Vagina (tissue), 2 donors: ENCODE measurements at regions not wholly inside any gene's neighbourhood (a gene's known extent, or its start where the extent isn't known, plus 50 kb on each side); places are given as distances from the start of the nearest gene placed in this dataset.

ENCODE experiments used
- DNase-seq, 2 donors: peaks; one replicate each; pipeline ENCODE4 v3.0.0-alpha.2; 2017; ENCODE audit errors: extremely low spot score in 2 of 2
- H3K27ac ChIP-seq: fragments of 200-600 bp; sonication (generic); one replicate; pipeline ENCODE4 v1.5.1; 2019
- H3K27me3 ChIP-seq: fragments of 200-600 bp; sonication (generic); one replicate; pipeline ENCODE4 v1.5.1; 2019
- H3K36me3 ChIP-seq, 2 donors: fragments of 200-600 bp; sonication (generic); one replicate each; pipeline ENCODE4 v1.5.1; 2017 to 2019
- H3K4me1 ChIP-seq: fragments of 200-600 bp; sonication (generic); one replicate; pipeline ENCODE4 v1.5.1; 2019
- H3K4me3 ChIP-seq, 2 donors: fragments of 200-600 bp; sonication (generic); 1 replicate in 1 of 2; 2 replicates in 1 of 2; pipeline ENCODE4 v1.5.1; 2016 to 2019
- H3K9me3 ChIP-seq: fragments of 200-600 bp; sonication (generic); one replicate; pipeline ENCODE4 v1.5.1; 2019
- CTCF ChIP-seq, 3 experiments: fragments of 450-650 bp in 2 of 3; fragments of 200-600 bp in 1 of 3; sonication (generic) in 1 of 3; IDR thresholded peaks; one replicate each; pipeline ENCODE4 v1.5.1; 2017 to 2019; ENCODE audit warnings: antibody characterized with exemption in 3 of 3, mild to moderate bottlenecking in 2 of 3, moderate library complexity in 2 of 3
- POLR2A ChIP-seq, 2 donors: fragments of 450-650 bp; IDR thresholded peaks; one replicate each; pipeline ENCODE4 v1.6.1; 2017; ENCODE audit warnings: antibody characterized with exemption in 2 of 2, mild to moderate bottlenecking in 2 of 2, moderate library complexity in 2 of 2
- POLR2AphosphoS5 ChIP-seq, 2 donors: sonication (generic); formaldehyde crosslinking; IDR thresholded peaks; one replicate each; pipeline ENCODE4 v1.9.0; 2017; ENCODE audit warnings: antibody characterized with exemption in 2 of 2, mild to moderate bottlenecking in 2 of 2, low read depth in 1 of 2; ENCODE audit not compliant: insufficient read depth in 1 of 2
- intact Hi-C: fragments of 100-400 bp; cut with DNase I; formaldehyde crosslinking; loops from one replicate; pipeline ENCODE4 v1.15.1; 2023

DNA sequence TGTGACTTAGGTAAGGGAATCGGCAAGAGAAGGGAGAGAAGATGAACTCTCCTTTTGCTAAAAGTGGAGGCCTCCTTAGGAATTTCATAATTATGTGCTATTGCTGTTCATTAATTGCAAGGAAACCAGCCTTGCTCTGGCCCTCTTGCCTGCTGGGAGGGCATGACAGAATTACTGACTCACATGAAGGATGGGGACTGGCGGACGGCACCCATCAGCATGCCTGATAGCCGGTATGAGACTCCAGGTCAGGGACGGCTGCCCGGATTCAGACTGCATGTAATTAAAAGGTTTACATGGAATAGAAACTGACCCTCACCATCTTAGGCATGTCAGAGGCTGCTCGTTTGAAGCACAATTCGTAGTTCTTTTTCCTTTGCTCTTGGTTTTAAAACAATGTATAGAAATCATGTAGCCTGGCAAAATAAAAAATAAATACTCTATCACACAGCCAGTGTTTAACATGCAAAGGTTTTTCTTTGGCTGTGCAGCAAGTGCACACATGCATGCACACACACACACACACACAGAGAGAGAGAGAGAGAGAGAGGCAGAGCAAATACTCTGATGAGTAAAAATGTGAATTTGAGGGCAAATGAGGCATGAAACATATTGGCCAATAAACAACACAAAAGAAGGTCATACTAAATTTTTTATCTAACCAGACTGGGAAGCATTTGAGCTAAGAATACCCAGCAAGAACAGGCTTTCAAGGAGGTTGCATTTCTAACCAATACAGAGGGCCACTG lies 82.7 kb downstream of the FOXB1 start:
- Histone ChIP-seq H3K27ac (no peak overlapping the region), H3K9me3 (no peaks in the 10 kb centered on the region), H3K27me3 (no peaks in the 10 kb centered on the region), H3K36me3 (no peaks in the 10 kb centered on the region), H3K4me1 (no peaks in the 10 kb centered on the region), H3K4me3 (no peak overlapping the region)
- no peak for TF ChIP-seq POLR2A (IDR thresholded peaks at IDR 0.05)
- no peak for TF ChIP-seq POLR2AphosphoS5 (IDR thresholded peaks at IDR 0.05; ENCODE audit: insufficient read depth in 1 of 2, low read depth in 1 of 2)
- TF ChIP-seq CTCF (IDR thresholded peaks at IDR 0.05) = no peak
- intact Hi-C loops = no loop called here
- no peak for DNase-seq

GRCh38 chr15:60087561-60087960 lies 83.5 kb downstream of the FOXB1 start:
- no peak for TF ChIP-seq POLR2AphosphoS5 (IDR thresholded peaks at IDR 0.05; ENCODE audit: insufficient read depth in 1 of 2, low read depth in 1 of 2)
- no peak for TF ChIP-seq POLR2A (IDR thresholded peaks at IDR 0.05)
- no peak for TF ChIP-seq CTCF (IDR thresholded peaks at IDR 0.05)
- intact Hi-C loops = no loop called here

DNA sequence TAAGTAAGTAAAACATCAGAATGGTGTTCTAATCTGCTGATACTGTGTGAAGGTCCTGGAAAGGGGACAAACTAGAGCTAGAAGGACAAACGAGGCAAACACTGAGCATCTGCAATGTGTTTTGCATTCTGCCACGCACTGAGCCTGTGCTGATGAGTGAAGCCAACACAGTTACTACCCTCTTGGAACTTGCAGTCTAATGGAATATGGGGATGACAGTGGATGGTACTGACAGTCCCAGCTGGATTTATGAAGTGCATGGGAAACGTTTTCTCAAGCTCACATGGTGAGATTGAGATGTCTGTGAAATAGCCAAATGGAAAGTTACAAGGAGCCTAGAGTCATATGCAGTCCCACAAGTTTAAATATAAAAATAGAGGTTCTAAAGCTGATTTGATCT lies 86.6 kb downstream of the FOXB1 start:
- no peaks in the 10 kb centered on the region for H3K4me1 ChIP-seq
- H3K36me3 ChIP-seq = no peaks in the 10 kb centered on the region
- intact Hi-C loops = no loop called here
- no peak overlapping the region for H3K4me3 ChIP-seq
- no peaks in the 10 kb centered on the region for H3K27me3 ChIP-seq
- no peaks in the 10 kb centered on the region for H3K9me3 ChIP-seq
- no peak for DNase-seq
- no peak overlapping the region for H3K27ac ChIP-seq
- TF ChIP-seq CTCF (IDR thresholded peaks at IDR 0.05) (no peak), POLR2AphosphoS5 (IDR thresholded peaks at IDR 0.05; ENCODE audit: insufficient read depth in 1 of 2, low read depth in 1 of 2) (no peak), POLR2A (IDR thresholded peaks at IDR 0.05) (no peak)

More at GRCh38 chr15:60087561-60087960, 83.5 kb downstream of the FOXB1 start:
- Histone ChIP-seq H3K27me3 (no peaks in the 10 kb centered on the region), H3K9me3 (no peaks in the 10 kb centered on the region), H3K4me1 (no peaks in the 10 kb centered on the region), H3K36me3 (no peaks in the 10 kb centered on the region), H3K27ac (no peak overlapping the region), H3K4me3 (no peak overlapping the region)
- no peak for DNase-seq

GRCh38 chr15:60091157-60091556 lies 87.0 kb downstream of the FOXB1 start:
- no peaks in the 10 kb centered on the region for H3K36me3 ChIP-seq
- H3K4me3 ChIP-seq = no peak overlapping the region
- intact Hi-C loops = no loop called here
- DNase-seq = no peak
- TF ChIP-seq POLR2AphosphoS5 (IDR thresholded peaks at IDR 0.05; ENCODE audit: insufficient read depth in 1 of 2, low read depth in 1 of 2) (no peak), POLR2A (IDR thresholded peaks at IDR 0.05) (no peak), CTCF (IDR thresholded peaks at IDR 0.05) (no peak)
- no peaks in the 10 kb centered on the region for H3K27me3 ChIP-seq
- no peak overlapping the region for H3K27ac ChIP-seq
- no peaks in the 10 kb centered on the region for H3K4me1 ChIP-seq
- no peaks in the 10 kb centered on the region for H3K9me3 ChIP-seq

DNA sequence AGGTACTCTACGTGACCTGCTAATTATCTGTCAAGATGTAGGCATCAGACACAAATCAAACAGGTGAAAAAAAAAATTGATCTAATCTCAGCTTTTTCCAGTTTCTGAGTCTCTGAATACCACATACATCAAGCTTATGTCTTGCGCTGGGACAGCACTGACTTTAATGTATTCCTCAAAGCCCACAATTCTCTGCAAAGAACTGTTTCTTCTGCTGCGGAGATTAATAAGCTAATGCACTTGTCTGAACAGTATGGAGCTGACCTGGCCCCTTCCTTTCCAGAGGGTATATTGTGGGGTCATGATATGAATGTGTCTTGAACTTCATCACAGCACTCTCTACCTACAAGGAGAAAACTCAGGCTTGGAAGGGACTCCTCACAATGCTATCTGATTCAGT lies 87.8 kb downstream of the FOXB1 start:
- Histone ChIP-seq H3K27ac (no peak overlapping the region), H3K4me1 (no peaks in the 10 kb centered on the region), H3K9me3 (no peaks in the 10 kb centered on the region), H3K27me3 (no peaks in the 10 kb centered on the region), H3K36me3 (no peaks in the 10 kb centered on the region), H3K4me3 (no peak overlapping the region)
- intact Hi-C loops = no loop called here
- no peak for DNase-seq
- TF ChIP-seq POLR2A (IDR thresholded peaks at IDR 0.05) = no peak
- no peak for TF ChIP-seq CTCF (IDR thresholded peaks at IDR 0.05)
- TF ChIP-seq POLR2AphosphoS5 (IDR thresholded peaks at IDR 0.05; ENCODE audit: insufficient read depth in 1 of 2, low read depth in 1 of 2) = no peak
